Gastrocnemius medialis (tissue), 4 donors: ENCODE measurements at regions not wholly inside any gene's neighbourhood (a gene's known extent, or its start where the extent isn't known, plus 50 kb on each side); places are given as distances from the start of the nearest gene placed in this dataset.

ENCODE experiments used
- ATAC-seq, 2 donors: fragments of 150-250 bp; one replicate each; pipeline ENCODE4 v1.9.1; 2016
- DNase-seq, 2 donors: peaks; one replicate each; pipeline ENCODE4 v3.0.0-alpha.2; 2019
- H3K27ac ChIP-seq, 4 donors: fragments of 200-600 bp; sonication (generic); 1 replicate in 1 of 4; 2 replicates in 3 of 4; pipeline ENCODE4 v1.5.1; 2016 to 2018; ENCODE audit warnings: mild to moderate bottlenecking in 2 of 4, moderate library complexity in 1 of 4
- H3K27me3 ChIP-seq, 3 donors: fragments of 200-600 bp; sonication (generic) in 2 of 3; 1 replicate in 1 of 3; 2 replicates in 2 of 3; pipeline versions ENCODE4 v1.5.1 to v1.6.0; 2016 to 2019; ENCODE audit warnings: mild to moderate bottlenecking in 1 of 3, moderate library complexity in 1 of 3
- H3K36me3 ChIP-seq, 2 donors: fragments of 200-600 bp; sonication (generic) in 1 of 2; one replicate each; pipeline ENCODE4 v1.5.1; 2017 to 2018
- H3K4me1 ChIP-seq, 2 donors: fragments of 200-600 bp; sonication (generic) in 1 of 2; one replicate each; pipeline ENCODE4 v1.5.1; 2016 to 2017; ENCODE audit warnings: mild to moderate bottlenecking in 2 of 2
- H3K4me3 ChIP-seq, 4 donors: fragments of 200-600 bp; sonication (generic) in 3 of 4; 1 replicate in 1 of 4; 2 replicates in 3 of 4; pipeline ENCODE4 v1.5.1; 2016 to 2019; ENCODE audit warnings: mild to moderate bottlenecking in 2 of 4
- H3K9me3 ChIP-seq, 3 donors: fragments of 200-600 bp; sonication (generic) in 2 of 3; 1 replicate in 1 of 3; 2 replicates in 2 of 3; pipeline ENCODE4 v1.5.1; 2016 to 2019
- CTCF ChIP-seq, 5 experiments: fragments of 450-650 bp in 3 of 5; fragments of 200-600 bp in 2 of 5; sonication (generic) in 2 of 5; IDR thresholded peaks in 4 of 5; conservative IDR thresholded peaks in 1 of 5; 1 replicate in 4 of 5; 2 replicates in 1 of 5; pipeline ENCODE4 v1.5.1; 2016 to 2019; ENCODE audit warnings: antibody characterized with exemption in 5 of 5, mild to moderate bottlenecking in 3 of 5, moderate library complexity in 3 of 5
- POLR2A ChIP-seq, 2 donors: fragments of 450-650 bp; IDR thresholded peaks; one replicate each; pipeline ENCODE4 v1.6.1; 2017; ENCODE audit warnings: antibody characterized with exemption in 2 of 2, mild to moderate bottlenecking in 2 of 2, moderate library complexity in 2 of 2
- in situ Hi-C, 4 donors: fragments of 200-750 bp; cut with MboI; loops; one replicate each; pipeline versions ENCODE4 v1.15.0 to v1.8.0; 2017; ENCODE audit warnings: low sequenced_read_pairs in 4 of 4
- intact Hi-C: fragments of 100-400 bp; cut with DNase I; formaldehyde crosslinking; loops from one replicate; pipeline ENCODE4 v1.15.1; 2023; ENCODE audit warnings: low total_unique reads

GRCh38 chr7:81577642-81578340 lies 192.1 kb downstream of the HGF start:
- intact Hi-C loops, result no loop called here
- Histone ChIP-seq H3K9me3 (no peaks in the 10 kb centered on the region), H3K4me1 (no peaks in the 10 kb centered on the region), H3K27me3 (no peaks in the 10 kb centered on the region), H3K4me3 (no peak overlapping the region), H3K27ac (no peak overlapping the region), H3K36me3 (no peaks in the 10 kb centered on the region)
- DNase-seq (no peak), ATAC-seq (no peak)
- in situ Hi-C loops, result no loop called here
- TF ChIP-seq CTCF (IDR thresholded peaks at IDR 0.05 in 4 of 5, conservative IDR thresholded peaks at IDR 0.05 in 1 of 5), result no peak
- no peak for TF ChIP-seq POLR2A (IDR thresholded peaks at IDR 0.05)

GRCh38 chr7:81574723-81575326 lies 195.0 kb downstream of the HGF start:
- H3K4me1 ChIP-seq, result no peaks in the 10 kb centered on the region
- H3K4me3 ChIP-seq, result no peak overlapping the region
- H3K27ac ChIP-seq, result no peak overlapping the region
- DNase-seq (no peak), ATAC-seq (no peak)
- H3K36me3 ChIP-seq, result no peaks in the 10 kb centered on the region
- TF ChIP-seq POLR2A (IDR thresholded peaks at IDR 0.05) (no peak), CTCF (IDR thresholded peaks at IDR 0.05 in 4 of 5, conservative IDR thresholded peaks at IDR 0.05 in 1 of 5) (no peak)
- intact Hi-C loops (no loop called here), in situ Hi-C loops (no loop called here)
- H3K9me3 ChIP-seq, result no peaks in the 10 kb centered on the region
- H3K27me3 ChIP-seq, result no peaks in the 10 kb centered on the region

GRCh38 chr7:81573932-81574331 lies 195.9 kb downstream of the HGF start:
- no peak for TF ChIP-seq POLR2A (IDR thresholded peaks at IDR 0.05)
- TF ChIP-seq CTCF (IDR thresholded peaks at IDR 0.05 in 4 of 5, conservative IDR thresholded peaks at IDR 0.05 in 1 of 5), result no peak
- in situ Hi-C loops, result no loop called here

GRCh38 chr7:81573128-81573527 lies 196.7 kb downstream of the HGF start:
- in situ Hi-C loops, result no loop called here
- H3K27me3 ChIP-seq, result no peaks in the 10 kb centered on the region
- H3K4me3 ChIP-seq, result no peak overlapping the region
- no peaks in the 10 kb centered on the region for H3K9me3 ChIP-seq
- no peaks in the 10 kb centered on the region for H3K36me3 ChIP-seq
- H3K27ac ChIP-seq, result no peak overlapping the region
- TF ChIP-seq POLR2A (IDR thresholded peaks at IDR 0.05) (no peak), CTCF (IDR thresholded peaks at IDR 0.05 in 4 of 5, conservative IDR thresholded peaks at IDR 0.05 in 1 of 5) (no peak)
- ATAC-seq (no peak), DNase-seq (no peak)
- intact Hi-C loops, result no loop called here
- H3K4me1 ChIP-seq, result no peaks in the 10 kb centered on the region

More at GRCh38 chr7:81573932-81574331, 195.9 kb downstream of the HGF start:
- intact Hi-C loops, result no loop called here
- H3K36me3 ChIP-seq, result no peaks in the 10 kb centered on the region
- no peaks in the 10 kb centered on the region for H3K27me3 ChIP-seq
- H3K4me3 ChIP-seq, result no peak overlapping the region
- H3K4me1 ChIP-seq, result no peaks in the 10 kb centered on the region
- H3K27ac ChIP-seq, result no peak overlapping the region
- ATAC-seq (no peak), DNase-seq (no peak)
- no peaks in the 10 kb centered on the region for H3K9me3 ChIP-seq
